Ovary (tissue), 7 donors: ENCODE measurements at regions not wholly inside any gene's neighbourhood (a gene's known extent, or its start where the extent isn't known, plus 50 kb on each side); places are given as distances from the start of the nearest gene placed in this dataset.

Experiments
- DNase-seq, 5 donors: peaks; one replicate each; pipeline ENCODE4 v3.0.0-alpha.2; 2019 to 2020
- H3K27ac ChIP-seq, 2 donors: fragments of 200-600 bp; one replicate each; pipeline versions ENCODE4 v1.5.1 to v1.8.0; 2019 to 2022
- H3K27me3 ChIP-seq: fragments of 200-600 bp; one replicate; pipeline ENCODE4 v1.8.0; 2022
- H3K36me3 ChIP-seq: fragments of 200-600 bp; sonication (generic); one replicate; pipeline ENCODE4 v1.5.1; 2019
- H3K4me1 ChIP-seq: one replicate; pipeline ENCODE4 v1.8.1; 2013; ENCODE audit warnings: mild to moderate bottlenecking, moderate library complexity; ENCODE audit not compliant: insufficient read depth
- H3K4me3 ChIP-seq: fragments of 200-600 bp; sonication (generic); one replicate; pipeline ENCODE4 v1.5.1; 2017
- H3K9me3 ChIP-seq, 2 donors: fragments of 200-600 bp in 1 of 2; sonication (generic) in 1 of 2; one replicate each; pipeline versions ENCODE4 v1.5.1 to v1.8.1; 2013 to 2019; ENCODE audit warnings: mild to moderate bottlenecking in 1 of 2, moderate library complexity in 1 of 2
- CTCF ChIP-seq, 3 donors: fragments of 450-650 bp in 2 of 3; fragments of 200-600 bp in 1 of 3; IDR thresholded peaks; one replicate each; pipeline versions ENCODE4 v1.5.1 to v1.8.0; 2016 to 2022; ENCODE audit warnings: antibody characterized with exemption in 3 of 3, mild to moderate bottlenecking in 1 of 3
- EP300 ChIP-seq: sonication (generic); formaldehyde crosslinking; IDR thresholded peaks from one replicate; pipeline ENCODE4 v1.6.1; 2017; ENCODE audit warnings: antibody characterized with exemption
- POLR2A ChIP-seq: fragments of 450-650 bp; IDR thresholded peaks from one replicate; pipeline ENCODE4 v1.6.1; 2017; ENCODE audit warnings: antibody characterized with exemption, mild to moderate bottlenecking, moderate library complexity
- WGBS, 3 donors: extraction: QIAGEN DNeasy Blood & Tissue Kit in 1 of 3; methylation state at CpG; one replicate each; pipeline versions ENCODE4 v1.1.5 to v1.1.7; 2013 to 2017; 5-methylcytosine and 5-hydroxymethylcytosine counted together
- intact Hi-C, 4 donors: fragments of 100-400 bp; cut with DNase I; formaldehyde crosslinking; loops; one replicate each; pipeline versions ENCODE4 v1.11.0 to v1.15.1; 2022 to 2023
- donor health status: DM: no; HTN: no; CAD: no; lungs with moderate emphysema.
- donor health status: DM: no; HTN: no; CAD: no.
- donor health status: Bipolar disorder and iron deficiency.
- donor health status: DM: no; HTN: no; CAD: no.
- donor health status: DM: yes; HTN: yes; CAD: no.

- Histone ChIP-seq H3K27me3 (no peaks in the 10 kb centered on the region), H3K9me3 (no peaks in the 10 kb centered on the region), H3K4me3 (no peak overlapping the region), H3K36me3 (no peaks in the 10 kb centered on the region), H3K4me1 (no peaks in the 10 kb centered on the region), H3K27ac (no peak overlapping the region)
- DNase-seq: no peak
- TF ChIP-seq EP300: no peak
- TF ChIP-seq CTCF (IDR thresholded peaks at IDR 0.05): no peak
- no peak for TF ChIP-seq POLR2A
- intact Hi-C loops: no loop called here
- WGBS, 3 donors: 78 to 83% (median 80%) methylated on average over 3 of the region's 3 CpGs
Measured at GRCh38 chr3:182693723-182694122, 99.6 kb upstream of the ATP11B start.

- TF ChIP-seq POLR2A (no peak), CTCF (IDR thresholded peaks at IDR 0.05) (no peak), EP300 (no peak)
- H3K4me3 ChIP-seq: no peak overlapping the region
- H3K9me3 ChIP-seq: no peaks in the 10 kb centered on the region
- intact Hi-C loops: no loop called here
- DNase-seq: no peak
- no peak overlapping the region for H3K27ac ChIP-seq
- 60 to 64% (median 62%) methylated on average over 3 of the region's 3 CpGs for WGBS, 3 donors
- H3K36me3 ChIP-seq: no peaks in the 10 kb centered on the region
- H3K27me3 ChIP-seq: no peaks in the 10 kb centered on the region
- no peaks in the 10 kb centered on the region for H3K4me1 ChIP-seq
Measured at GRCh38 chr3:182696916-182697315, 96.4 kb upstream of the ATP11B start.

- intact Hi-C loops: no loop called here
- DNase-seq: no peak
- TF ChIP-seq POLR2A (no peak), EP300 (no peak), CTCF (IDR thresholded peaks at IDR 0.05) (no peak)
Measured at GRCh38 chr3:182697345-182697919, 95.9 kb upstream of the ATP11B start.

GRCh38 chr3:182698078-182698477 is 95.2 kb upstream of the ATP11B start:
- Histone ChIP-seq H3K4me3 (no peak overlapping the region), H3K36me3 (no peaks in the 10 kb centered on the region), H3K27ac (no peak overlapping the region), H3K4me1 (no peaks in the 10 kb centered on the region), H3K27me3 (no peaks in the 10 kb centered on the region), H3K9me3 (no peaks in the 10 kb centered on the region)
- intact Hi-C loops: no loop called here
- no peak for TF ChIP-seq CTCF (IDR thresholded peaks at IDR 0.05)
- TF ChIP-seq POLR2A: no peak
- no peak for TF ChIP-seq EP300
- no peak for DNase-seq
- 95 to 96% (median 96%) methylated on average over 2 of the region's 2 CpGs for WGBS, 3 donors

More at GRCh38 chr3:182697345-182697919, 95.9 kb upstream of the ATP11B start:
- no peak overlapping the region for H3K4me3 ChIP-seq
- H3K9me3 ChIP-seq: no peaks in the 10 kb centered on the region
- no peaks in the 10 kb centered on the region for H3K36me3 ChIP-seq
- WGBS, 3 donors: 39 to 43% (median 41%) methylated on average over 12 of the region's 12 CpGs
- no peaks in the 10 kb centered on the region for H3K27me3 ChIP-seq
- H3K27ac ChIP-seq: no peak overlapping the region
- no peaks in the 10 kb centered on the region for H3K4me1 ChIP-seq
